ENCODE measurements at regions not wholly inside any gene's neighbourhood (a gene's known extent, or its start where the extent isn't known, plus 50 kb on each side); places are given as distances from the start of the nearest gene placed in this dataset.

GRCh38 chr6:94238868-94239267 is 819.5 kb upstream of the EPHA7 start:
- Histone ChIP-seq H3K9ac (ENCODE audit: insufficient read depth, low read depth, low read length) (no peak overlapping the region), H3K9me3 (ENCODE audit: low read length) (no peaks in the 10 kb centered on the region), H3K4me2 (ENCODE audit: low read depth, low read length) (no peak overlapping the region), H3K27ac (ENCODE audit: extremely low read length, insufficient read depth, low read length) (no peak overlapping the region), H3K4me1 (ENCODE audit: insufficient read depth, low read length) (no peaks in the 10 kb centered on the region), H3K36me3 (replicated peaks in 1 of 2; ENCODE audit: control insufficient read depth in 1 of 2, insufficient read depth in 2 of 2, low read length in 2 of 2) (no peaks in the 10 kb centered on the region), H3K4me3 (replicated peaks in 1 of 3; ENCODE audit: insufficient read depth in 1 of 3, low read depth in 2 of 3, low read length in 3 of 3) (no peak overlapping the region), H3K79me2 (ENCODE audit: insufficient read depth, low read length) (no peaks in the 10 kb centered on the region), H3K27me3 (ENCODE audit: control insufficient read depth in 1 of 2, insufficient read depth in 2 of 2, low read length in 2 of 2) (no peaks in the 10 kb centered on the region), H4K20me1 (ENCODE audit: insufficient read depth, low read length) (no peaks in the 10 kb centered on the region), H2AFZ (ENCODE audit: low read length) (no peak overlapping the region)
- in situ Hi-C loops (cut with HindIII; ENCODE audit: extremely low pct_ligation_motif_present, low pct_unique_long_range_greater_than_20kb) = no loop called here
- TF ChIP-seq ZNF460 (CRISPR knock-in tag; IDR thresholded peaks at IDR 0.05; ENCODE audit: borderline replicate concordance) (no peak), ELF3 (CRISPR knock-in tag; IDR thresholded peaks at IDR 0.05) (no peak), HMG20A (CRISPR knock-in tag; IDR thresholded peaks at IDR 0.05; ENCODE audit: borderline replicate concordance) (no peak), ZSCAN29 (CRISPR knock-in tag; conservative IDR thresholded peaks at IDR 0.05) (no peak), MAZ (IDR thresholded peaks at IDR 0.05; ENCODE audit: borderline replicate concordance, low read depth, low read length) (no peak), MAZ (CRISPR knock-in tag; IDR thresholded peaks at IDR 0.05; ENCODE audit: low read depth) (no peak), NFE2 (CRISPR knock-in tag; IDR thresholded peaks at IDR 0.05) (no peak)
- DNase-seq (ENCODE audit: low spot score) (no peak), ATAC-seq (no peak), FAIRE-seq (no peak)
- POLR2A ChIA-PET = no interaction called here
- CTCF ChIA-PET (ENCODE audit: low intra/inter-chr PET ratio, low total read pairs) = no interaction called here
- 0% methylated on average over 1 of the region's 1 CpG for WGBS (ENCODE audit: low lambda C conversion rate)
- intact Hi-C loops (cut with micrococcal nuclease; ENCODE audit: unreplicated experiment) = no loop called here
- BruUV-seq (replicated peaks) = no TSS peak

- no peaks in the 10 kb centered on the region for H4K20me1 ChIP-seq (ENCODE audit: insufficient read depth, low read length)
- FAIRE-seq (no peak), ATAC-seq (no peak), DNase-seq (ENCODE audit: low spot score) (no peak)
- no peaks in the 10 kb centered on the region for H3K9me3 ChIP-seq (ENCODE audit: low read length)
- H3K27ac ChIP-seq (ENCODE audit: extremely low read length, insufficient read depth, low read length) = no peak overlapping the region
- no peak overlapping the region for H3K9ac ChIP-seq (ENCODE audit: insufficient read depth, low read depth, low read length)
- in situ Hi-C loops (cut with HindIII; ENCODE audit: extremely low pct_ligation_motif_present, low pct_unique_long_range_greater_than_20kb) = no loop called here
- WGBS (ENCODE audit: low lambda C conversion rate) = 2% methylated on average over 4 of the region's 4 CpGs
- H3K79me2 ChIP-seq (ENCODE audit: insufficient read depth, low read length) = no peaks in the 10 kb centered on the region
- no TSS peak for BruUV-seq (replicated peaks)
- intact Hi-C loops (cut with micrococcal nuclease; ENCODE audit: unreplicated experiment) = no loop called here
- H2AFZ ChIP-seq (ENCODE audit: low read length) = no peak overlapping the region
- no peaks in the 10 kb centered on the region for H3K36me3 ChIP-seq (replicated peaks in 1 of 2; ENCODE audit: control insufficient read depth in 1 of 2, insufficient read depth in 2 of 2, low read length in 2 of 2)
- no peaks in the 10 kb centered on the region for H3K27me3 ChIP-seq (ENCODE audit: control insufficient read depth in 1 of 2, insufficient read depth in 2 of 2, low read length in 2 of 2)
- H3K4me2 ChIP-seq (ENCODE audit: low read depth, low read length) = no peak overlapping the region
- H3K4me1 ChIP-seq (ENCODE audit: insufficient read depth, low read length) = no peaks in the 10 kb centered on the region
- no peak overlapping the region for H3K4me3 ChIP-seq (replicated peaks in 1 of 3; ENCODE audit: insufficient read depth in 1 of 3, low read depth in 2 of 3, low read length in 3 of 3)
- POLR2A ChIA-PET = no interaction called here
- CTCF ChIA-PET (ENCODE audit: low intra/inter-chr PET ratio, low total read pairs) = no interaction called here
- no peak for TF ChIP-seq NFYC (CRISPR knock-in tag; IDR thresholded peaks at IDR 0.05)
- no peak for TF ChIP-seq ATF4 (CRISPR knock-in tag; IDR thresholded peaks at IDR 0.05)
- TF ChIP-seq HNRNPK (IDR thresholded peaks at IDR 0.05; ENCODE audit: low read depth, low read length, poor library complexity, severe bottlenecking) = no peak
- no peak for TF ChIP-seq NFIB (CRISPR knock-in tag; IDR thresholded peaks at IDR 0.05; ENCODE audit: borderline replicate concordance)
- TF ChIP-seq CC2D1A (CRISPR knock-in tag; IDR thresholded peaks at IDR 0.05) = no peak
- TF ChIP-seq ZSCAN20 (CRISPR knock-in tag; IDR thresholded peaks at IDR 0.05; ENCODE audit: borderline replicate concordance) = no peak
- TF ChIP-seq ZNF276 (CRISPR knock-in tag; IDR thresholded peaks at IDR 0.05; ENCODE audit: low read depth) = no peak
- no peak for TF ChIP-seq ZSCAN21 (CRISPR knock-in tag; IDR thresholded peaks at IDR 0.05; ENCODE audit: borderline replicate concordance)
- TF ChIP-seq ZZZ3 (CRISPR knock-in tag; IDR thresholded peaks at IDR 0.05; ENCODE audit: borderline replicate concordance) = no peak
- no peak for TF ChIP-seq CTCF (CRISPR knock-in tag; IDR thresholded peaks at IDR 0.05)
Measured at GRCh38 chr6:94227741-94228140, 808.4 kb upstream of the EPHA7 start.

Data from HepG2 (cell line).